Mesenchymal stem cell (in vitro differentiated cells and primary cell): ENCODE measurements at regions not wholly inside any gene's neighbourhood (a gene's known extent, or its start where the extent isn't known, plus 50 kb on each side); places are given as distances from the start of the nearest gene placed in this dataset.
A peak's percentile ranks its signal among the peaks of the same experiment; 100 is the strongest.

Experiments used
- DNase-seq: peaks from one replicate; pipeline ENCODE4 v3.0.0-alpha.2; 2013
- H2AFZ ChIP-seq: one replicate; pipeline ENCODE4 v1.6.1; 2013; ENCODE audit warnings: low read depth, mild to moderate bottlenecking, control low read depth, inconsistent platforms, low read length, moderate library complexity
- H2AK5ac ChIP-seq: 2 replicates; pipeline ENCODE4 v1.6.1; 2013; ENCODE audit warnings: low read length, moderate library complexity, mild to moderate bottlenecking, inconsistent platforms; ENCODE audit not compliant: severe bottlenecking
- H2BK120ac ChIP-seq: one replicate; pipeline ENCODE4 v1.6.1; 2013; ENCODE audit warnings: low read depth, mild to moderate bottlenecking, inconsistent platforms, low read length, moderate library complexity
- H2BK12ac ChIP-seq, 2 experiments: one replicate each; pipeline ENCODE4 v1.6.1; 2013; ENCODE audit warnings: inconsistent platforms in 2 of 2, low read length in 2 of 2, mild to moderate bottlenecking in 2 of 2, moderate library complexity in 2 of 2, control low read depth in 1 of 2
- H2BK15ac ChIP-seq: one replicate; pipeline ENCODE4 v1.6.1; 2013; ENCODE audit warnings: mild to moderate bottlenecking, low read depth, inconsistent platforms; ENCODE audit not compliant: poor library complexity, severe bottlenecking
- H2BK5ac ChIP-seq: 2 replicates; pipeline ENCODE4 v1.6.1; 2013; ENCODE audit warnings: low read depth, mild to moderate bottlenecking, low read length, control low read depth, inconsistent platforms; ENCODE audit not compliant: poor library complexity, severe bottlenecking
- H3K14ac ChIP-seq, 2 experiments: one replicate each; pipeline ENCODE4 v1.6.1; 2013; ENCODE audit warnings: inconsistent platforms in 2 of 2, low read length in 2 of 2, control low read depth in 1 of 2, mild to moderate bottlenecking in 1 of 2, moderate library complexity in 1 of 2
- H3K18ac ChIP-seq, 2 experiments: one replicate each; pipeline ENCODE4 v1.6.1; 2013; ENCODE audit warnings: inconsistent platforms in 2 of 2, low read length in 2 of 2, control low read depth in 1 of 2, low read depth in 1 of 2, mild to moderate bottlenecking in 1 of 2
- H3K23ac ChIP-seq, 2 experiments: one replicate each; pipeline ENCODE4 v1.6.1; 2013; ENCODE audit warnings: inconsistent platforms in 2 of 2, low read length in 2 of 2, mild to moderate bottlenecking in 2 of 2, moderate library complexity in 2 of 2, control low read depth in 1 of 2
- H3K27ac ChIP-seq: 2 replicates; pipeline ENCODE4 v1.5.1; 2013; ENCODE audit warnings: mild to moderate bottlenecking, moderate library complexity, low read length, control low read depth, inconsistent platforms; ENCODE audit not compliant: poor library complexity, severe bottlenecking
- H3K27me3 ChIP-seq, 2 experiments: 2 replicates each; pipeline versions ENCODE4 v1.6.1 to v1.7.0; 2013; ENCODE audit warnings: low read length in 2 of 2, mild to moderate bottlenecking in 2 of 2, moderate library complexity in 2 of 2, control low read depth in 1 of 2, inconsistent platforms in 1 of 2; ENCODE audit not compliant: control insufficient read depth in 1 of 2, insufficient read depth in 1 of 2
- H3K36me3 ChIP-seq, 2 experiments: 2 replicates each; pipeline versions ENCODE4 v1.6.1 to v1.7.0; 2013; ENCODE audit warnings: low read length in 2 of 2, control low read depth in 1 of 2, inconsistent platforms in 1 of 2, low read depth in 1 of 2, mild to moderate bottlenecking in 1 of 2; ENCODE audit not compliant: insufficient read depth in 2 of 2, control insufficient read depth in 1 of 2
- H3K4ac ChIP-seq, 2 experiments: one replicate each; pipeline ENCODE4 v1.6.1; 2013; ENCODE audit warnings: inconsistent platforms in 2 of 2, low read length in 2 of 2, mild to moderate bottlenecking in 2 of 2, moderate library complexity in 2 of 2, control low read depth in 1 of 2, low read depth in 1 of 2
- H3K4me1 ChIP-seq: 2 replicates; pipeline ENCODE4 v1.6.1; 2013; ENCODE audit warnings: low read depth, low read length, control low read depth; ENCODE audit not compliant: control insufficient read depth, insufficient read depth
- H3K4me2 ChIP-seq: 2 replicates; pipeline ENCODE4 v1.6.1; 2013; ENCODE audit warnings: low read length, mild to moderate bottlenecking, inconsistent platforms; ENCODE audit not compliant: poor library complexity, severe bottlenecking
- H3K4me3 ChIP-seq, 2 experiments: 2 replicates each; pipeline versions ENCODE4 v1.5.1 to v1.7.0; 2013; ENCODE audit warnings: low read length in 2 of 2, mild to moderate bottlenecking in 2 of 2, control low read depth in 1 of 2, low read depth in 1 of 2; ENCODE audit not compliant: insufficient read depth in 1 of 2
- H3K79me1 ChIP-seq: replicated peaks from 2 replicates; pipeline ENCODE4 v1.6.1; 2013; ENCODE audit warnings: mild to moderate bottlenecking, control low read depth, low read length, inconsistent platforms; ENCODE audit not compliant: poor library complexity, severe bottlenecking
- H3K9ac ChIP-seq: 2 replicates; pipeline ENCODE4 v1.7.0; 2013; ENCODE audit warnings: mild to moderate bottlenecking, low read length, moderate library complexity
- H3K9me3 ChIP-seq: 2 replicates; pipeline ENCODE4 v1.7.0; 2013; ENCODE audit warnings: mild to moderate bottlenecking, low read length; ENCODE audit not compliant: control insufficient read depth
- H4K8ac ChIP-seq: one replicate; pipeline ENCODE4 v1.6.1; 2013; ENCODE audit warnings: inconsistent platforms, mild to moderate bottlenecking, low read length, moderate library complexity
- H4K91ac ChIP-seq: one replicate; pipeline ENCODE4 v1.6.1; 2013; ENCODE audit warnings: mild to moderate bottlenecking, low read length, inconsistent platforms
- WGBS: methylation state at CpG from one replicate; pipeline ENCODE4 v1.1.7; 2013; ENCODE audit warnings: mixed read lengths; 5-methylcytosine and 5-hydroxymethylcytosine counted together

- Histone ChIP-seq H3K14ac (no peak overlapping the region), H3K79me1 (peaks cover 25% of the 10 kb centered on the region), H3K9me3 (no peaks in the 10 kb centered on the region), H3K27me3 (peaks cover 0 to 12% of the 10 kb centered on the region in 2 experiments), H2BK15ac (no peak overlapping the region), H3K36me3 (peaks cover 0 to 11% of the 10 kb centered on the region in 2 experiments), H3K4me1 (peaks cover 16% of the 10 kb centered on the region), H2AK5ac (peak overlapping the region; percentile 31), H3K4me3 (no peak overlapping the region), H3K9ac (no peak overlapping the region), H2BK5ac (no peak overlapping the region), H3K18ac (no peak overlapping the region), H3K27ac (no peak overlapping the region), H2BK120ac (no peak overlapping the region), H3K4me2 (no peak overlapping the region), H4K8ac (no peak overlapping the region), H3K23ac (no peak overlapping the region), H3K4ac (no peak overlapping the region), H2AFZ (no peak overlapping the region), H4K91ac (no peak overlapping the region), H2BK12ac (peak overlapping the region in 1 of 2 experiments; percentile 6)
- WGBS, result 93% methylated on average over 5 of the region's 5 CpGs
- no peak for DNase-seq
Observed at GRCh38 chr17:72542317-72542716, 421.5 kb downstream of the SOX9 start.

DNA sequence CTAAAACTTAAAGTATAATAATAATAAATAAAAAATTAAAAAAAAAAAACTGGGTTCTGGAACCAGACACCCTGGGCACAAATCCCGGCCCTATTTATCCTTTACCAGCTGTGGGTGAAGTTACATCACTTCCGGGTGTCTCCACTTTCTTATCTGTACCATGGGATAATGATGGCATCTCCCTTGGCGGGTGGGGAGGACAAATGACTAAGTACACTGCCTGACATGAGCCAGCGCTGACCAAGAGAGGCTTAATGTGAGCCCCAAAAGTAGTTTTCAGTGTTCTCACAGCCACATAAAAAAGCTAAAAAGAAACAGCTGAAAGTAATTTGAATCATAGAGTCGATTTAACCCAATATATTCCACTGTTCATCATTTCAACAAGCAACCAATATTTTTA is 424.9 kb downstream of the SOX9 start:
- Histone ChIP-seq H2AK5ac (no peak overlapping the region), H3K27ac (no peak overlapping the region), H3K4me2 (no peak overlapping the region), H3K36me3 (peaks cover 0 to 7% of the 10 kb centered on the region in 2 experiments), H3K4ac (no peak overlapping the region), H3K9ac (peak overlapping the region; percentile 33), H4K91ac (no peak overlapping the region), H3K9me3 (no peaks in the 10 kb centered on the region), H3K79me1 (peaks cover 39% of the 10 kb centered on the region), H3K4me1 (peaks cover 1% of the 10 kb centered on the region), H2AFZ (no peak overlapping the region), H3K23ac (no peak overlapping the region), H2BK5ac (no peak overlapping the region), H4K8ac (no peak overlapping the region), H2BK120ac (no peak overlapping the region), H3K18ac (no peak overlapping the region), H2BK12ac (no peak overlapping the region), H2BK15ac (no peak overlapping the region), H3K14ac (no peak overlapping the region), H3K27me3 (peaks cover 0 to 12% of the 10 kb centered on the region in 2 experiments), H3K4me3 (no peak overlapping the region)
- 98% methylated on average over 4 of the region's 5 CpGs for WGBS
- no peak for DNase-seq

DNA sequence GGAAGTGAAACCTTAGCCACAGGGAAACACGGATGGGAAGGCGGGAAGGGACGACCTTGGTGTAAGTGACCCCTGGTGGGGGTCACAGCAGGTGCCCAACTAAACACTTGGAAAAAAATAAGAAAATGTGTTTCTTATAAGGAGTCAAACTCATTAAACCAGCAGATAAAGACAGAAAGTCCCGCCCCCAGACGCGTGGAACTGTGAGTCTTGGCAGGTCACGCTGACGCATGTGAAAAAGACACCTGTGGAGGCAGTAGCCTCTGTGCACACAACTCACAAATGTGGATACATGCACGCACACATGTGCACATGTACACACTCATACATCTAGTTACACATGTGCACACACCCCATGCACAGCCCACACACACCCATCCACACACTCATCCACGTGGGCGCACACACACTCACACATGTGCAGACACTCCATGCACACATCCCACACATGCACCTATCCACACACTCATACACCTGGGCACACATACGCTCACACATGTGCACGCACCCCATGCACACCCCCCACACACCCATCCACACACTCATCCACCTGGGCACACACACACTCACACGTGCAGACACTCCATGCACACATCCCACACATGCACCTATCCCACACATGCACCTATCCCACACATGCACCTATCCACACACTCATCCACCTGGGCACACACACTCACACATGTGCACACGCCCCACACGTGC is 432.4 kb downstream of the SOX9 start:
- no peak overlapping the region for H3K9ac ChIP-seq
- no peak overlapping the region for H2BK15ac ChIP-seq
- no peak overlapping the region for H2BK5ac ChIP-seq
- H3K4me1 ChIP-seq, result peaks cover 24% of the 10 kb centered on the region
- no peak overlapping the region for H3K27ac ChIP-seq
- peak overlapping the region in 1 of 2 experiments; percentile 70 for H3K23ac ChIP-seq
- no peaks in the 10 kb centered on the region for H3K9me3 ChIP-seq
- no peak for DNase-seq
- peaks cover 0 to 15% of the 10 kb centered on the region in 2 experiments for H3K27me3 ChIP-seq
- H2AFZ ChIP-seq, result no peak overlapping the region
- H3K4me3 ChIP-seq, result peak overlapping the region in 1 of 2 experiments; percentile 0
- no peak overlapping the region for H2BK120ac ChIP-seq
- no peak overlapping the region for H3K4me2 ChIP-seq
- no peak overlapping the region for H3K4ac ChIP-seq
- H3K36me3 ChIP-seq, result peaks cover 0 to 11% of the 10 kb centered on the region in 2 experiments
- peak overlapping the region in 1 of 2 experiments; percentile 72 for H3K14ac ChIP-seq
- H3K79me1 ChIP-seq, result peaks cover 27% of the 10 kb centered on the region
- peak overlapping the region in 1 of 2 experiments; percentile 34 for H3K18ac ChIP-seq
- H2AK5ac ChIP-seq, result no peak overlapping the region
- 93% methylated on average over 16 of the region's 16 CpGs for WGBS
- peak overlapping the region in 1 of 2 experiments; percentile 6 for H2BK12ac ChIP-seq
- H4K8ac ChIP-seq, result peak overlapping the region; percentile 8
- peak overlapping the region; percentile 19 for H4K91ac ChIP-seq

- Histone ChIP-seq H3K23ac (no peak overlapping the region), H3K9me3 (no peaks in the 10 kb centered on the region), H3K27ac (no peak overlapping the region), H3K79me1 (peaks cover 24% of the 10 kb centered on the region), H3K18ac (no peak overlapping the region), H3K36me3 (peaks cover 0 to 11% of the 10 kb centered on the region in 2 experiments), H4K91ac (no peak overlapping the region), H2AK5ac (no peak overlapping the region), H2BK120ac (no peak overlapping the region), H4K8ac (no peak overlapping the region), H3K4ac (no peak overlapping the region), H2BK5ac (no peak overlapping the region), H2BK15ac (no peak overlapping the region), H2AFZ (no peak overlapping the region), H3K4me2 (no peak overlapping the region), H3K14ac (no peak overlapping the region), H3K4me3 (no peak overlapping the region), H3K27me3 (peaks cover 0 to 17% of the 10 kb centered on the region in 2 experiments), H3K4me1 (peaks cover 24% of the 10 kb centered on the region), H3K9ac (no peak overlapping the region), H2BK12ac (no peak overlapping the region)
- DNase-seq, result no peak
- WGBS, result 66% methylated on average over 3 of the region's 5 CpGs
Observed at GRCh38 chr17:72554508-72554907, 433.7 kb downstream of the SOX9 start.
